PFSK-1 (cell line): ENCODE measurements at regions not wholly inside any gene's neighbourhood (a gene's known extent, or its start where the extent isn't known, plus 50 kb on each side); places are given as distances from the start of the nearest gene placed in this dataset.

Experiments used
- FOXP2 ChIP-seq: optimal IDR thresholded peaks from 2 replicates; pipeline ENCODE3; 2011; ENCODE audit warnings: borderline replicate concordance, control low read depth, inconsistent platforms; ENCODE audit not compliant: insufficient read depth; ENCODE audit errors: extremely low read length, extremely low read depth
- POLR2AphosphoS5 ChIP-seq: IDR thresholded peaks from 2 replicates; pipeline ENCODE4 v1.6.1; 2012; ENCODE audit warnings: low read depth, mild to moderate bottlenecking, control low read depth, low read length, moderate library complexity
- SIN3A ChIP-seq: IDR thresholded peaks from 2 replicates; pipeline ENCODE4 v1.6.1; 2012; ENCODE audit warnings: mild to moderate bottlenecking, low read length, moderate library complexity, borderline replicate concordance; ENCODE audit not compliant: insufficient read depth
- TAF1 ChIP-seq: IDR thresholded peaks from 2 replicates; pipeline ENCODE4 v1.6.1; 2012; ENCODE audit warnings: low read length, control low read depth, borderline replicate concordance; ENCODE audit not compliant: insufficient read depth
- TF ChIP-seq, protein P1 (sequence below), 2 experiments: IDR thresholded peaks; 2 replicates each; pipeline versions ENCODE4 v1.6.1 to v1.8.0; 2011 to 2012; ENCODE audit warnings: low read depth in 2 of 2, low read length in 2 of 2, control low read depth in 1 of 2, inconsistent platforms in 1 of 2, mild to moderate bottlenecking in 1 of 2, moderate library complexity in 1 of 2; ENCODE audit not compliant: insufficient read depth in 1 of 2

DNA sequence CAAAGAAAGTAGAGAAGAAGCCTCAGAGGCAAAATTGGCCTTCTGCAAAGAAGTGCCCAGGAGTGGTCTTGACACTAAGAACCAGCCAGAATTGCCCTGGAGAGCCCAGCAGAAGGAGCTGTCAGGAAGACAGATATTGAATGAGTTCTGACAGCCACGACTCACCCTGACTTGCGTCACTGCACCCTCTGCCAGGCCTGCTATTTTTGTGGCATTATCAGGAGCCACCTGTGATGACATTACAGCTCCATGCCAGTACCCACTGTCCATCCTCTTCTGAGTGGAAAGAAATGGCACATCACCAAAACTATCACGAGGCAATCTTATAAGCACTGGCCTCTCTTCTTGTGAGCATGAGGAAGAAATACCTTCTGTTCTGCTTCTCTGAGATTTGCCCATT is 67.7 kb downstream of the SMIM20 start:
- TF ChIP-seq TAF1 = no peak
- TF ChIP-seq, protein P1, sequence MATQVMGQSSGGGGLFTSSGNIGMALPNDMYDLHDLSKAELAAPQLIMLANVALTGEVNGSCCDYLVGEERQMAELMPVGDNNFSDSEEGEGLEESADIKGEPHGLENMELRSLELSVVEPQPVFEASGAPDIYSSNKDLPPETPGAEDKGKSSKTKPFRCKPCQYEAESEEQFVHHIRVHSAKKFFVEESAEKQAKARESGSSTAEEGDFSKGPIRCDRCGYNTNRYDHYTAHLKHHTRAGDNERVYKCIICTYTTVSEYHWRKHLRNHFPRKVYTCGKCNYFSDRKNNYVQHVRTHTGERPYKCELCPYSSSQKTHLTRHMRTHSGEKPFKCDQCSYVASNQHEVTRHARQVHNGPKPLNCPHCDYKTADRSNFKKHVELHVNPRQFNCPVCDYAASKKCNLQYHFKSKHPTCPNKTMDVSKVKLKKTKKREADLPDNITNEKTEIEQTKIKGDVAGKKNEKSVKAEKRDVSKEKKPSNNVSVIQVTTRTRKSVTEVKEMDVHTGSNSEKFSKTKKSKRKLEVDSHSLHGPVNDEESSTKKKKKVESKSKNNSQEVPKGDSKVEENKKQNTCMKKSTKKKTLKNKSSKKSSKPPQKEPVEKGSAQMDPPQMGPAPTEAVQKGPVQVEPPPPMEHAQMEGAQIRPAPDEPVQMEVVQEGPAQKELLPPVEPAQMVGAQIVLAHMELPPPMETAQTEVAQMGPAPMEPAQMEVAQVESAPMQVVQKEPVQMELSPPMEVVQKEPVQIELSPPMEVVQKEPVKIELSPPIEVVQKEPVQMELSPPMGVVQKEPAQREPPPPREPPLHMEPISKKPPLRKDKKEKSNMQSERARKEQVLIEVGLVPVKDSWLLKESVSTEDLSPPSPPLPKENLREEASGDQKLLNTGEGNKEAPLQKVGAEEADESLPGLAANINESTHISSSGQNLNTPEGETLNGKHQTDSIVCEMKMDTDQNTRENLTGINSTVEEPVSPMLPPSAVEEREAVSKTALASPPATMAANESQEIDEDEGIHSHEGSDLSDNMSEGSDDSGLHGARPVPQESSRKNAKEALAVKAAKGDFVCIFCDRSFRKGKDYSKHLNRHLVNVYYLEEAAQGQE (IDR thresholded peaks at IDR 0.05; ENCODE audit: insufficient read depth in 1 of 2, low read depth in 2 of 2, low read length in 2 of 2) = no peak

GRCh38 chr4:25982962-25983361 is 68.9 kb downstream of the SMIM20 start:
- no peak for TF ChIP-seq TAF1
- no peak for TF ChIP-seq FOXP2
- TF ChIP-seq POLR2AphosphoS5 = no peak

DNA sequence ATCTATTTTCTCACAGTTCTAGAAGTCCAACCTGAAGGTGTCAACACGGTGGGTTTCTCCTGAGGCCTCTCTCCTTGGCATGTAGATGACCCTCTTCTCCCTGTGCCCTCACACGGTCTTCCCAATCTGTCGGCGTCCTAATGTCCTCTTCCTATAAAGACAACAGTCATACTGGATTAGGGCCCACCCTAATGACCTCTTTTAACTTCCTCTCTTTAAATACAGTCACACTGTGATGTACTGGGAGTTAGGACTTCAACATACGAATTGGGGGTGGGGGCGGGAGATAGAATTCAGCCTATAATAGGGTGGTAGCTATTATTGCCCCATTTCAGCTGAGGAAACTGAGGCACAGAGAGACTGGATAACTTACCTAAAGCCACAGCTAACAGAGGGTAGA is 70.2 kb downstream of the SMIM20 start:
- TF ChIP-seq TAF1 = no peak
- no peak for TF ChIP-seq POLR2AphosphoS5
- no peak for TF ChIP-seq FOXP2
- no peak for TF ChIP-seq SIN3A
- TF ChIP-seq, protein P1 (IDR thresholded peaks at IDR 0.05; ENCODE audit: insufficient read depth in 1 of 2, low read depth in 2 of 2, low read length in 2 of 2) = no peak

GRCh38 chr4:25984796-25985195 is 70.8 kb downstream of the SMIM20 start:
- TF ChIP-seq TAF1 (no peak), POLR2AphosphoS5 (no peak), SIN3A (no peak), FOXP2 (no peak)
- TF ChIP-seq, protein P1 (IDR thresholded peaks at IDR 0.05; ENCODE audit: insufficient read depth in 1 of 2, low read depth in 2 of 2, low read length in 2 of 2) = no peak

DNA sequence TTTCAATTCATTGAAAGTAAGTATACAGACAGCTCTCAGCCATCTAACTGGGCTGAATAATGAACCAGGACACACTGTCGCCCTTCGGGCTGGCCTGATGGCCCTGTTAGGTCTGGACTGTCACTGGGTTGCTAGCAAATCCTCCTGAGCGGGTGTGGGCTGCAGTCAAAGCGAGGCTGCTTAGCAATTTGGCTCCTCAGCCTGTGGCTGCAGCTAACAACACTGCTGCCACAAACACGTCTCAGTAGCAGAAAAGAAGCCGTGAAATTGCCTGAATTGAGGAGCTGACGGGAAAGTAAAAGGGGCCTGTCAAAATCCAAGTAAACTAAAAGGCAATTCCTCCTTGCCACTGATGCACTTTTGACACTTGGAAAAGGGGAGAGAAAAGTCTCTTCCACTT is 72.8 kb downstream of the SMIM20 start:
- TF ChIP-seq, protein P1 (IDR thresholded peaks at IDR 0.05; ENCODE audit: insufficient read depth in 1 of 2, low read depth in 2 of 2, low read length in 2 of 2) = no peak
- TF ChIP-seq TAF1 = no peak
- TF ChIP-seq POLR2AphosphoS5 = no peak
- TF ChIP-seq SIN3A = no peak
- no peak for TF ChIP-seq FOXP2
